ENCODE measurements at regions not wholly inside any gene's neighbourhood (a gene's known extent, or its start where the extent isn't known, plus 50 kb on each side); places are given as distances from the start of the nearest gene placed in this dataset.

DNA sequence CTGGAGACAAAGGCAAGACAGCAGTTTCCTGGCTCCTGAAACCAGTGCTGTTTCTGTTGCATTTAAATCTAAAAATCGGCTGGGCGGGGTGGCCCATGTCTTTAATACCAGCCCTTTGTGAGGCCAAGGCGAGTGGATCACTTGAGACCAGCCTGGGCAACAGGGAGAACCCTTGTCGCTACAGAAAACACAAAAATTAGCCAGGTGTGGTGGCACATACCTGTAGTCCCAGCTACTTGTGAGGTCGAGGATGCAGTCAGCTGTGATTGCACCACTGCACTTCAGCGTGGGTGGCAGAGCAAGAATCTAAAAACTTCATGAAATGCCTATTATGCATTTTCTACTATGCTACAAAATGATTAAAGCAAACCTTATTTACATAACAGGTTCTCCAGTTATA lies 205.4 kb upstream of the ITM2A start:
- TF ChIP-seq, protein P1, sequence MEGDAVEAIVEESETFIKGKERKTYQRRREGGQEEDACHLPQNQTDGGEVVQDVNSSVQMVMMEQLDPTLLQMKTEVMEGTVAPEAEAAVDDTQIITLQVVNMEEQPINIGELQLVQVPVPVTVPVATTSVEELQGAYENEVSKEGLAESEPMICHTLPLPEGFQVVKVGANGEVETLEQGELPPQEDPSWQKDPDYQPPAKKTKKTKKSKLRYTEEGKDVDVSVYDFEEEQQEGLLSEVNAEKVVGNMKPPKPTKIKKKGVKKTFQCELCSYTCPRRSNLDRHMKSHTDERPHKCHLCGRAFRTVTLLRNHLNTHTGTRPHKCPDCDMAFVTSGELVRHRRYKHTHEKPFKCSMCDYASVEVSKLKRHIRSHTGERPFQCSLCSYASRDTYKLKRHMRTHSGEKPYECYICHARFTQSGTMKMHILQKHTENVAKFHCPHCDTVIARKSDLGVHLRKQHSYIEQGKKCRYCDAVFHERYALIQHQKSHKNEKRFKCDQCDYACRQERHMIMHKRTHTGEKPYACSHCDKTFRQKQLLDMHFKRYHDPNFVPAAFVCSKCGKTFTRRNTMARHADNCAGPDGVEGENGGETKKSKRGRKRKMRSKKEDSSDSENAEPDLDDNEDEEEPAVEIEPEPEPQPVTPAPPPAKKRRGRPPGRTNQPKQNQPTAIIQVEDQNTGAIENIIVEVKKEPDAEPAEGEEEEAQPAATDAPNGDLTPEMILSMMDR (IDR thresholded peaks at IDR 0.05) = no peak
- TF ChIP-seq POLR2A (IDR thresholded peaks at IDR 0.05) = no peak
